ENCODE measurements at regions not wholly inside any gene's neighbourhood (a gene's known extent, or its start where the extent isn't known, plus 50 kb on each side); places are given as distances from the start of the nearest gene placed in this dataset.

- TF ChIP-seq CTCF (IDR thresholded peaks at IDR 0.05), result no peak
- no peak for TF ChIP-seq EZH2 (IDR thresholded peaks at IDR 0.05; ENCODE audit: borderline replicate concordance, insufficient read depth, low read depth, low read length, poor library complexity, severe bottlenecking)
Observed at GRCh38 chrX:10038585-10038984, 71.4 kb downstream of the CLDN34 start.

All from B cell (primary cell).